Stimulated activated CD4-positive, alpha-beta T cell treated with anti-CD3 and anti-CD28 coated beads, Interleukin-12 subunit alpha, Interleukin-12 subunit beta, amount 100 ng/mL, for 48 hours (primary cell): ENCODE measurements at regions not wholly inside any gene's neighbourhood (a gene's known extent, or its start where the extent isn't known, plus 50 kb on each side); places are given as distances from the start of the nearest gene placed in this dataset.
"Not testable (repeated sequence)": the region's sequence is repeated elsewhere in the genome, so short reads cannot be mapped to it uniquely, and the experiment has no call there.

Experiments used
- DNase-seq, 3 donors: peaks; one replicate each; pipeline ENCODE4 v3.0.0-alpha.2; 2020; ENCODE audit warnings: low read depth in 2 of 3, low spot score in 1 of 3

- no peak for DNase-seq
These were observed 132.9 kb downstream of the LIG4 start for GRCh38 chr13:108082481-108082880.

DNA sequence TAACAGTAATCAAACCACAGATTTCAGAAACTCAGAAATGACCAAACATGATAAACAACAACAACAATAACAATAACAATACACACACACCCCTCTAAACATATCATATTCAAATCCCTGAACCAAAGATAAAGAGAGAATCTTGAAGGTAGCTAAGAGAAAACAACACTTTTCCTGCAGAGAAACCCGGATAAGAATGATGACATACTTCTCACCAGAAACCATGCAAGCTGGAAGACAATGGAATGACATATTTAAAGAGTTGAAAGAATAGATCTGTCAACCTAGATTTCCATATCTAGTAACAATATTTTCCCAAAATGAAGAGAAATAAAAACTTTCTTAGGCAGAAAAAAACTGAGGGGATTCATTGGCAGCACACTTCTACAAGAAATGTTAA lies 138.1 kb downstream of the LIG4 start:
- no peak for DNase-seq

DNA sequence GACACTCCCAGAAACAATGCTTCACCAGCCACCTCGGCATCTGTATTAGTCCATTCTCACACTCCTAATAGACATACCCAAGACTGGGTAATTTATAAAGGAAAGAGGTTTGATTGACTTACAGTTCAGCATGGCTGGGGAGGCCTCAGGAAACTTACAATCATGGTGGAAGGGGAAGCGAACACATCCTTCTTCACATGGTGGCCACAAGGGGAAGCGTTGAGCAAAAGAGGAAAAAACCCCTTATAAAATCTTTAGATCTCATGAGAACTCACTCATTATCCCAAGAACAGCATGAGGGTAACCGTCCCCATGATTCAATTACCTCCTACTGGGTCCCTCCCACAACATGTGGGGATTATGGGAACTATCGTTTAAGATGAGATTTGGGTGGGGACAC lies 140.9 kb downstream of the LIG4 start:
- DNase-seq: not testable (repeated sequence)

DNA sequence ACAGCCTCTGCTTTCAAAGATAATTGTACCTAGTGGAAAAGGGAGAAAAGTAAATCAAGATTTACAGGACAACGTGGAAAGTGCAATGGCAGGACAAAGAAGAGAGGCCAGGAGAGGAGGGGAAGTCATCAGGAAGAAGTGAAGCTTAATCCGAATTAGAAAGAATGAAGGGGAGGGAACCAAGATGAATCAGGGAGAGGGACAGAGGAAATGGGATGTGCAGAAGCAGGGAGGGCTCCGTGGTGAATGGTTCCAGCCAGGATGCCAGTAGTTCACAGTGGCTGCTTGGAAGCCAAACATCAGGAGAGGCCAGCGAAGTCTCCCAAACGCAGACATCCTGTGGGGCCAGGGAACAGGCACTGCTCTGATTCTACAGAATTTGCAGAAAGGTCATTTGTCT lies 144.4 kb downstream of the LIG4 start:
- DNase-seq: no peak

DNA sequence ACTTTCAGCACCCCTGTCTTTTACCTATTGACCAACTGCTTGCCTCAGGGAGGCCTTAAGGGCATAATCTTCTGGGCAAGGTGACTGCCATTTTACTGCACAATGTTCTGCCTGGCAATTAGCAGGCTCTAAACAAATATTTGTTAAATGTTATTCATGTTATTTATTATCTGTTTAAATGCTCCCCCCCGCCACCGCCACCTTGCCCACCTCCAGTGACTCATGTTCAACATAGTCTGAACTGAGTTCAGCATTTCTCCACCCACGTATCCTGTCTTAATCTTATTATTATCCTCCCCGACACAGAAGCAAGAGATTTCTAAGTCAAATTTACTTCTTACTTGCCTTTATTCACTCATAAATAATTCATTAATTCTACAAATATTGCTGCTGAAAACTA lies 144.8 kb downstream of the LIG4 start:
- DNase-seq: no peak

- DNase-seq: no peak
These were observed 145.7 kb downstream of the LIG4 start for GRCh38 chr13:108069521-108070210.

DNA sequence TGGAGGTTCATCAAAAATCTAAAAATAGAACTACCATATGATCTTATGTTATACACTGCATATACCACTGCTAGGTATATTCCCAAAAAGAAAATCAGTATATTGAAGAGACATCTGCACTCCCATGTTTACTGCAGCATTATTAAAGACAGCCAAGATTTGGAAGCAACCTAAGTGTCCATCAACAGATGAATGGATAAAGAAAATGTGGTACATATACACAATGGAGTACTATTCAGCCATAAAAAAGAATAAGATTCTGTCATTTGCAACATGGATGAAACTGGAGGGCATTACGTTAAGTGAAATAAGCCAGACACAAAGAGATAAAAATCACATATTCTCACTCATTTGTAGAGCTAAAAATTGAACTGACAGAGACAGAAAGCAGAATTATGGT lies 151.0 kb downstream of the LIG4 start:
- DNase-seq: not testable (repeated sequence)

- no peak for DNase-seq
These were observed 155.2 kb downstream of the LIG4 start for GRCh38 chr13:108060111-108060510.

GRCh38 chr13:108056278-108056677 lies 159.1 kb downstream of the LIG4 start:
- DNase-seq: no peak

DNA sequence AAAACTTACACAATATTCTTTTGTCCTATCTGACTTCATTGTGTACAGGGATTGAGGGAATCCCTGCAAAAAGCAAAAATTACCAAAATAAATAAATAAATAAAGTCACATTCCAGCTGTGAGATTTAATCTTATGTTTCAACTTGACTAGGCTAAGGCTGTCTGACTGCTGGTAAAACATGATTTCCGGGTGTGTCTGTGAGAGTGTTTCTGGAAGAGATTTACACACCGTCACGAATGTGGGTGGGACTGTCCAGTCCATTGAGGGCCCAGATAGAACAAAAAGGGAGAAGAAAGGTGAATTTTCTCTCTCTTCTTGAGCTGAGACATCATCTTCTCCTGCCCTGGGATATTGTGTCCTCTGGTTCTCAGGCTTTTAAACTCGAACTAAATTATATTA lies 166.1 kb downstream of the LIG4 start:
- DNase-seq: no peak

GRCh38 chr13:108044954-108045353 lies 170.4 kb downstream of the LIG4 start:
- no peak for DNase-seq

- DNase-seq: not testable (repeated sequence)
These were observed 172.5 kb downstream of the LIG4 start for GRCh38 chr13:108042866-108043265.

GRCh38 chr13:108037348-108037747 lies 178.0 kb downstream of the LIG4 start:
- DNase-seq: no peak

- DNase-seq: no peak
These were observed 178.9 kb downstream of the LIG4 start for GRCh38 chr13:108036411-108036932.

- DNase-seq: no peak
These were observed 180.4 kb downstream of the LIG4 start for GRCh38 chr13:108034909-108035410.

GRCh38 chr13:108033800-108034707 lies 181.3 kb downstream of the LIG4 start:
- DNase-seq: no peak

DNA sequence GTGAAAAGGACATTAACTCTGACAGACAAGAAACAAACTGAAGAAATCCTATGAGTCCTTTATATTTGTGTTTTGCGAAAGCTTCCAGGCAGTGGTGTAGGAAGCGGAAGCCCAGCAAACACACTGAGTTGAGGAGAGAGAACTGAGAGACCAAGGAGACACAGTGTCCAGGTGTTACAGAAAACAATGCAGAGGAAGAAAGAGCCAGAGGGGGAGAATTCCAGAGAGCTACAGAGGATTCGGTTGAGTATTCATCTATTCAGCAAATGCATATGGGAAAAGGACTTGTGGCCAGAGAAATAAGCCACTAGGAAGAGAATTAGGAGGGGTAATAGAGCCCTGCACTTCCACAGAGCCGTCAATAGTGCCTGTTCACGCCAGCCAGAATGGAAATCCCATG lies 183.5 kb downstream of the LIG4 start:
- DNase-seq: no peak

- no peak for DNase-seq
These were observed 184.6 kb downstream of the LIG4 start for GRCh38 chr13:108030769-108031168.

GRCh38 chr13:108026680-108027410 lies 188.5 kb downstream of the LIG4 start:
- DNase-seq: no peak

DNA sequence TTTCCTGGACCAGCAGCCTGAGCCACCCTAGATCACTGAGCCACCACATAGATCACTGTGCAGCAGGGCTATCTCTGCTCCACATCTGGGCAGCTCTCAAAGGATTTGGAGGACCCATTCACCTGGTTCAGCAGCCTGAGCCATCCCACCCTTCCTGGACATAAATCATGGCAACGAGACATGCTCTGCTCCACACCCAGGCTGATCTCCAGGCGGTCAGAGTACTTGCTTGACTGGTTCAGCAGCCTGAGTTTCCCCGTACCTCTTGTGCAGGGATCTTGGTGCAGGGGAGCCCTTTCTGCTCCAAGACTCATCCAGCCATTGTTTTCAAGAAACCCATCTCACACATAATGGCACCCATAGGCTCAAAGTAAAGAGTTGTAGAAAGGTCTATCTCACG lies 195.3 kb downstream of the LIG4 start:
- no peak for DNase-seq

GRCh38 chr13:108018371-108018870 lies 196.9 kb downstream of the LIG4 start:
- DNase-seq: no peak
